NCI-H446 (cell line): ENCODE measurements at regions not wholly inside any gene's neighbourhood (a gene's known extent, or its start where the extent isn't known, plus 50 kb on each side); places are given as distances from the start of the nearest gene placed in this dataset.
A peak's percentile ranks its signal among the peaks of the same experiment; 100 is the strongest.

Source experiments
- DNase-seq, 2 experiments: peaks; one replicate each; lab custom pipeline; 2025; lab: John Stamatoyannopoulos, UW

DNA sequence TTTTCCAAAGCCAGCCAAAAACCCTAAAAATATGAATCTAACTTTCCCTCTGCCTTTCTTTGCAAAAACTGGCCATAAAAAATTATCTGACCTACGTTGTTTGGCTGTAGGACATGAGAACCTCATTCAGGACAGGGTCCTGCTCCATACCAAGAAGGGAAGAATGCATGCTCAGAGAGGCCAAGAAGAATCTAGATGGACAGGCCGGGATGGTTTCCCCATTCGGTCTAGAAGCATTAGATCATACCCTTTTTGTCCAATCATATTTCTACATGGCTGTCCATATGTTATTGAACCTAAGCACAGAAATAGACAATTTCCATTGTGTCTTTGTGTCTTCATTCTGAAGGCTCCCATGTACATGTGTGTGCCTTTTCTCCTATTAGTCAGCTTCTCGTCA, 2120.4 kb upstream of the PIK3C3 start:
- DNase-seq, result no peak

GRCh38 chr18:39825485-39826150, 2129.4 kb upstream of the PIK3C3 start:
- no peak for DNase-seq

DNA sequence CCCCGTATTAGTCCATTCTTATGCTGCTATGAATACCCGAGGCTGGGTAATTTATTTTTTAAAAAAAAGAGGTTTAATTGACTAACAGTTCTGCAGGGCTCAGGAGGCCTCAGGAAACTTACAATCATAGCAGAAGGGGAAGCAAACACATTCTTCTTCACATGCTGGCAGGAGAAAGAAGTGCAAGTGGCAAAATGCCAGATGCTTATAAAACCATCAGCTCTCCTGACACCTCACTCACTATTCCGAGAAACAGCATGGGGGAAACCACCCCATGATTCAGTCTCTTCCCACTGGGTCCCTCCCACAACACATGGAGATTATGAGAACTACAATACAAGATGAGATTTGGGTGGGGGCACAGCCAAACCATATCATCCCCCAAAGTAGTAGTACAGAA, 2148.5 kb upstream of the PIK3C3 start:
- no peak for DNase-seq

- DNase-seq, result no peak
Observed at GRCh38 chr18:39805218-39805617, 2149.8 kb upstream of the PIK3C3 start.

DNA sequence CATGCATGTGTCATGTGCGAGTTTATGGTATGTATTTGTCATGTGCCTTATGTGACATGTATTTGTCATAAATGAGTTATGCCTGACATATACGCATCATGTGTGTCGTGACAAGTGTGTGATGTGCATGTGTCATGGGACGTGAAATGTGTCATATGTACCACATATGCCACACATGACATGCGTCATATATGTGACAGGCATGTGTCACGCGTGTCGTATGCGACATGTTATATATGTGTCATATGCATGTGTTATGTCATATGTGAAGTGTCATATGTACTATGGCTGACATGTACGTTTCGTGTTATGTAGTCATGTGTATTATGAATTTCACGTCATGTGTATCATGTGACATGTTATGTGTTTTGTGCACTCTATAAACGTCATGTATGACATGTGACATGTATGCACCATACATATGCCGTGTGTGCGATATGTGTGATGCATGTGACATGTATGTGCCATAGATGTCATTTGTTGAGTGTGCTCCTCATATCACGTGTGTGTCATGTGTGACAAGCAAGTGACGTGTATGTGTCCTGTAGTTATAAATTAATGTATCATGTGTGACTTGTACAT, 2152.3 kb upstream of the PIK3C3 start:
- DNase-seq, result no peak

DNA sequence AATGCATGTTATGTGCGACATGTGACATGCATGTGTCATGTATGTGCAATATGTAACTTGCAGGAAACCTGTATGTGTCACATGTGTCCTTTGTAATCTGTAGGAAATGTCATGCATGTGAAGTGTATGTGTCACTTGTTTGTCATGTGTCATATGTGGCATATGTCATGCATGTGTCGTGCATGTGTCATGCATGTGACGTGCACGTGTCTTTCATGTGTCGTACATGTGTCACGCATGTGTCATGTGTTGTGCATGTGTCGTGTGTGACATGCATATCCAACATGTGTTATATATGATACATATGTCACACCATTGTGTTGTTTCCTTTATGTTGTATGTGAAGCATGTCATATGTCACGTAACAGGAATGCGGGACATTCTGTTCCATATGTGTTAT, 2153.2 kb upstream of the PIK3C3 start:
- DNase-seq, result no peak

DNA sequence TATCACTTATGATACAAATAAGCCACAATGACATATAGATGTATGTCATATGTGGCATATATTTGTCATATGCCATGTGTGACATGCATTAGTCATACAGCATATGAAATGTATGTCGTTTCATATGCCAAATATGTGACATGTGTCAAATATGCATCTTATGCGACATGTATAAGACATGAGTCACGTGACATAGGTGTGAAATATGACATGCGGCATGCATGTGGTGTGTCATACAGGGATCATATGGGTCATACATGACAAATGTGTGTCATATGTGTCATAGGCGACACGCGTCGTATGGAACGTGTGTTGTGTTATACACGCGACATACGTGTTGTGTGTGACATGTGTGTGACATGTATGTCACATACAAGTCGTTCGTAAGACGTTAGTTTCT, 2154.0 kb upstream of the PIK3C3 start:
- DNase-seq, result no peak

DNA sequence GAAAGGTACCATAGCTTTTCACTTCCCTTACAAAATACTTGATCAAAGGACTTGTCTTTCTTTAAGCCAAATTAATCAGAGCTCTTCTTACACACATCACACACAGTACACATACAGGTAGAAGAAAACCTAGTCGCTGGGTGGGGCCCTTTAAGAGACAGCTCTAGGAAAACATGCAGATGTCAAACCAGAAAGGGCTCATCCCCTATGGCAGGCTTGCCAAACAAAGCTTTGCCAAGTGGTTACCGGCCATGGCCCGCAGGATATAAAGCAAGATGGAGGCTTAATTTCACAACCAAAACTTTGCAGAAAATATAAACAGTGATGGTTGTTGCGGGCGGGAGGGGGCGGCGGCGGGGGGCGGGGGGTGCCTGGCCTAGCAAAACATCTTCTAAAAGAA, 2156.0 kb upstream of the PIK3C3 start:
- DNase-seq, result peak; percentile 42 to 80

DNA sequence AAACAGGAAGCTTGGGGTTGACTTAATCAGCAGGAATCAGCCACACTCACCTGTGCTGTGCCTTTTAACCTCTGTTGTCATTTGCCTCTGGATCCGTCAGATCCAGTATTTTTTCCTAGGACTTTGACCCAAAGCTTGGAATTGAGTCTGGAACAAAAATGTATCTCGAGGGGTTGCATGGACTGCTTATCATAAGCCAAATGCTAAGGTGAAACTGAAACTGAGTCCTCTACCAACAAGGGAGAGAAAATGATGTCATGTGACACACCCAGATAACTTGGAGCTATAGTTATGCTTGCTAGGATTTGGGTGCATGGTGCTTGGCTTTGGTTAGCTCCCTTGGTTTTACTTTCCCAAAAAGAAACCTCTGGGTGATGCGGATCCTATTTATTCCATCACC, 2158.6 kb upstream of the PIK3C3 start:
- DNase-seq, result no peak

DNA sequence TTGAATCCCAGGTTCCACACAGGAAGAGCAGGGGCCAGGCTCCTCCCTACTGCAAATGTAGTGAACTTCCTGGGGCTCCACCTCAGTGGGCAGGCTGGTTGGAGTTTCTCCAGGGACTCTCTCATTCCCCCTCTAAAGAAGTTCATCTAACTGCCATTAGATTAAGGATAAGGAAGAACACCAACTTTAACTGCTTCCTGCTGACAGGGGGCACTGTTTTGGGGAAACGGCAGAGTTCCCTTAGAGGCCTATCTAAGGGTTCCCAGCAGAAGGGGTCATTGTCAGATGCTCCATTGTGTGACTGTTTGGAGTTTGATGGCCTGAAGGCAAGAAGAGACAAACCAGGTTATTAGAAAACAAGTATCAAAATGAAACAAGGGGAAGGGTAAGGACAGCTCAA, 2159.7 kb upstream of the PIK3C3 start:
- DNase-seq, result no peak

- no peak for DNase-seq
Observed at GRCh38 chr18:39793609-39794008, 2161.4 kb upstream of the PIK3C3 start.

GRCh38 chr18:39788383-39788782, 2166.7 kb upstream of the PIK3C3 start:
- DNase-seq, result no peak

- peak in 1 of 2 experiments; percentile 18 for DNase-seq
Observed at GRCh38 chr18:39786477-39786876, 2168.6 kb upstream of the PIK3C3 start.

DNA sequence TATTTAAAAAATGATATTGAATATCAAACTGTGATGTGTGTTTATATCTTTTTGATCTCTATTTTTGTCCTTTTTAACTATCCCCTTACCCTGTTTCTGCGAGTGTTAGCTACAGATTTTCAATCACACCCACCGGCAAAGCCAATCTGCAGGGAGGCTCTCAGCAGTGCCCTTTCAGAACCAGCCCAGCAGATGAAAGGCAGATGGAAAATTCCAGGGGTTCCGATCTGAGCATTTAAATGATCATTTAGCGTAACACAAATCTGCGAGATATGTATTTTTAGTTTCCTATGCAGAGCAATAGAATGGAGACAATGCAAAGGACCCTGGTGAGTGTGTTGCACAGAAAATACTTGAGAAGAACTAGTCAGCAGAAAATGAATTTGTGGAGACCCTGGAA, 2170.5 kb upstream of the PIK3C3 start:
- no peak for DNase-seq

DNA sequence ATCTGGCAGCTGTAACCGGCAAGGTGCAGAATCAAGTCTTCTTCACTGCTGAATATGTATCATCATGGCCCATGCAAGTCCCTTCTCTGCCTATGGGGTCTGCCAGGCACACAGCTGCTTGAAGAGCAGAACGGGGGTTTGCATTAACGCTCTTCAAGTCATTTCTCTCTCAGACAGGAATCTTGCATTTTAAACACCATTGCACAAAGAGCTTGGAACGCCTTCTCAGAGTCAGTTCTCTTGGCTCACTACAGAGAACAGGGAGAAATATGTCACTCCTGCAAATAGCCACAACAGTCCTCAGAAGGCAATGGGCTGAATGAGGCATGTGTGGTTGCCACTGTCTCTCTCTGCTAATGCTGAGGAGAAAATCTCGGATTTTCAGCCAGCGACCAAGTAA, 2173.5 kb upstream of the PIK3C3 start:
- DNase-seq, result peak in 1 of 2 experiments; percentile 30

DNA sequence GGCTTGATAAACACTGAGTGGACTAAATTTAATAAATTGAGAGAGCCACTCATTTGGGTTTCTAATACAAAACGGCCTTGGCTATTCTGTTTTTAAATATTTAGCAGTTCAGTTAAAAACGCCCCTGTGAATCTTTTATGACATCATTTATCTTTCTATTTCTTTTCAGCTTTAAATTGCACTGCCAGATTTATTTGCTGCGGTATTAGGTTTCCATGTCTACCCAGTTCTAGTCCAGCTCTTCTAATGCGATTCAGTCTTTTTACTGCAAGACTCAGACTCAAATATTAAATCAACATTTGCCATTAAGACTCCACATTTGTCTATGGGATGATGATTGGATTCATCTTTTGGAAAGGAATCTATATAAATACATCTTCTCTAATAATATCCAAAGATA, 2174.3 kb upstream of the PIK3C3 start:
- DNase-seq, result no peak

GRCh38 chr18:39779926-39780325, 2175.1 kb upstream of the PIK3C3 start:
- no peak for DNase-seq

DNA sequence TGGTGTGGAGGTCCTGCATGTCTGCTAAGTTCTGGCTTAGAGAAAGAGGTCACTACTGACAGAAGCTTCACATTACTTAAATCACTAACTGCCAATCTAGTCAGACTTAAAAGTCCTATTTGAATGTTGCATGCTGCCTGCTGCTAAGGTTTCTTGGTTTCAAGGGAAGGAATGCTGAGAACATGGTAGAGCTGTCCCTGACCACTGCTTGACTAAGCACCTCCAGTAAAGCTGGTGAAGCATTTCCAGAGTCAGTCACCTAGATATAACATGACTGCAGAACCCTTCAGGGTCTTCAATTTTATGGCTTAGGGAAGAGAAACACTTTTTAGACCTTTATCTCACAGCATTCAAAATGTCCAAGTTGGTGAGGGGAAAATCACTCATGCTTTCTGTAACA, 2178.3 kb upstream of the PIK3C3 start:
- DNase-seq, result no peak

DNA sequence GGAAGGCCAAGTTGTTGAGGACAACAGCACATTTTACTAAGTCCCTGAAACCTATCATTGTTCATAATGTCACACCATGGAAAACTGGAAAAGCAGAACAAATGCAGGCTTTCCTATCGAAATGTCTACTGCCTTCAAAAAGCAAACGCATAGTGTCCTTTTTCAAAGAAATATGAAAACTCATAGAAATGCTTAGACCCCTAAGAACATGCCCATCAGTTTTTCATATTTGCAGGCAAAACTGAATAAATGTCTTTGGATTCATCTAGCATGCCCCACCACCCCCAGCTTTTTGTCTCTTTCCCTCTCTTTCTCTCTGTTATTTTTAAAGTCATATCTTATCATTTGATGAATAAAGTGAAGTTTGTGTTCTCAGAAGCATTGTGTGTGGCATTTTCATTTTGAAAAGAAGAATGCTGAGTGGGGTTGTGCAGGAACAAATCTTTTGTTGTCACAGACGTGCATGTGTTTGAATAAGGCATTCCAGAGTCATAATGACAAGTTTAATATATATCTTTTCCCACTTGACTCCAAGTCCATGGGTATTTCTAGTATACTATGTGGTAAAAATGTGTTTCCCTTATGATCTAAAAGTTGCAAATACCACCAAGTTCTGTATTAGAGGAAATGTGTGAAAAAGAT, 2180.0 kb upstream of the PIK3C3 start:
- DNase-seq, result no peak

DNA sequence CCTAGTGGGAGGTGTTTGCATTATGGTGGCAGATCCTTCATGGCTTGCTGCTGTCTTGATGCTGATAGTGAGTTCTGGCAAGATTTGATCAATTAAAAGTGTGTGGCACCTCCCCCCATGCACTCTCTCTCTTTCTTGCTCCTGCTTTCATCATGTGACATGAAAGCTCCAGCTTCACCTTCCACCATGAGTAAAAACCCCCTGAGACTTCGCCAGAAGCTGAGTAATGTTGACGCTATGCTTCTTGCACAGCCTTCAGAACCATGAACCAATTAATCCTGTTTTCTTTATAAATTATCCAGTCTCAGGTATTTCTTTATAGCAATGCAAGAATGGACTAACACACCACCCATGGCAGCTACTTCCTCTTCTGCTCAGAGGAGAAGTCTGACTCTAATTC, 2181.4 kb upstream of the PIK3C3 start:
- DNase-seq, result no peak

GRCh38 chr18:39772155-39772919, 2182.7 kb upstream of the PIK3C3 start:
- DNase-seq, result peak in 1 of 2 experiments; percentile 40

DNA sequence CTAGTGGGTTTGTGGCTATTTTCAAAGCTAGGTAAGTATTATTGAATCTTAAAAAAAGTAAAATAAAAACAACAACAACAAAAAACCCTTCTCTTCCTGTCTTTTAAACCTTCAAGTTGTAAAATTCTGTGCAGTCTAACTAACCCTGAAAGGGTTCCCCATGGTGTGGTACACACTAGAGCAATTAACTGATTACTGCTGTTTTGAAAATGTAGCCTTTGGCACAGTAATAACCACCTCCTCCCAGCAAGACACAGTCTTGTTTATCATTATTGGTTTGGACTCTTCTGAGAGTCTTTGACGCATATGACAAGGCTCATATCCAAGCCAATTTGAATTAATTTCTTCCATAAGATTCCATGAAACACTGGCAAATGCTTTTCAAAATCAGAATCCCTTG, 2184.6 kb upstream of the PIK3C3 start:
- DNase-seq, result peak in 1 of 2 experiments; percentile 44

DNA sequence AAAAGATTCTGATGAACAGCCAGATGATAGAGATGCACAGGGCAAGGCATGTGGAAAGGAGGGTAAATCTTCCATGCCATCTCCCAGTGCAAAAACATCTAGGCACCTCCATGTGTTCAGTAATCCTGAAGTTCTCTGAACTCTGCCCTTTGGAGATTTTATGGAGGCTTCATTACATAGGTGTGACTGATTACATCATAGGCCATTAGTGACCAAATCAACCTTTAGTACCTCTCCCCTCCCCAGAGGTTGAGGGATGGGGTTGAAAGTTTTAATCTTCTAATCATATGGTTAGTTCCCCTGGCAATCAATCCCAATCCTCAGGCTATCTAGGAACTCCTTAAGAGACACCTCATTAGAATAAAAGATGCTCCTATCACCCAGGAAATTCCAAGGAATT, 2190.2 kb upstream of the PIK3C3 start:
- no peak for DNase-seq
